ENCODE measurements at regions not wholly inside any gene's neighbourhood (a gene's known extent, or its start where the extent isn't known, plus 50 kb on each side); places are given as distances from the start of the nearest gene placed in this dataset.
A peak's percentile ranks its signal among the peaks of the same experiment; 100 is the strongest.

DNA sequence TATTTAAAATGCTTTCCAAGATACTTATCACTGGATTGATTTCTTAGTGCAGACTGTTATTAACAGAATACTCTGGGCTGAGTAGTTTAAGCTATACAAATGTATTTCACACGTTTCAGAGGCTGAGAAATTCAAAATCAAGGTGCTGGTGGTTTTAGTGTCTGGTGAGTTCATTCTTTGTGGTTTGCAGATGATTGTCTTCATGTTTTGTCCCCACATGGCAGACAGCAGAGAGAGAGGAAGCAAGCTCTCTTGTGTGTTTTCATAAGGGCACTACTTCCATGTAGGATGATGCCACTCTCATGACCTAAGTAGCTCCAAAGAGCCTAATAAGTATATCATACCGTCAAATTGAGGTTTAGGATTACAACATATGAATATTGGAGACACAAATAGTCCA, 1348.9 kb upstream of the FLRT2 start:
- FAIRE-seq (no peak), DNase-seq (ENCODE audit: low read depth, low spot score) (no peak)
- Histone ChIP-seq H2AFZ (ENCODE audit: low read depth, low read length) (peak overlapping the region; percentile 13), H4K20me1 (replicated peaks; ENCODE audit: control insufficient read depth, extremely low read depth, insufficient read depth, low read length) (no peaks in the 10 kb centered on the region), H3K79me2 (ENCODE audit: control insufficient read depth, insufficient read depth, low read length) (no peaks in the 10 kb centered on the region), H3K9ac (replicated peaks; ENCODE audit: extremely low read depth, insufficient read depth, low read length) (no peak overlapping the region), H3K4me2 (ENCODE audit: insufficient read depth, low read length) (no peak overlapping the region), H3K4me1 (ENCODE audit: control insufficient read depth, extremely low read depth, insufficient read depth, low read length) (no peaks in the 10 kb centered on the region), H3K9me3 (replicated peaks; ENCODE audit: control insufficient read depth, insufficient read depth, low read length) (no peaks in the 10 kb centered on the region), H3K9me1 (replicated peaks; ENCODE audit: control insufficient read depth, extremely low read depth, insufficient read depth, low read length) (no peaks in the 10 kb centered on the region), H3K4me3 (replicated peaks in 1 of 3; ENCODE audit: insufficient read depth in 1 of 3, low read depth in 1 of 3, low read length in 3 of 3) (no peak overlapping the region), H3K36me3 (ENCODE audit: control insufficient read depth in 2 of 2, extremely low read depth in 1 of 2, insufficient read depth in 2 of 2, low read length in 2 of 2) (no peaks in the 10 kb centered on the region), H3K27ac (ENCODE audit: insufficient read depth, low read depth, low read length) (no peak overlapping the region), H3K27me3 (ENCODE audit: control insufficient read depth in 2 of 2, insufficient read depth in 2 of 2, low read length in 2 of 2) (no peaks in the 10 kb centered on the region)
- dilution Hi-C loops (cut with MboI; ENCODE audit: extremely low pct_ligation_motif_present, low sequenced_read_pairs), result no loop called here
- intact Hi-C loops (cut with micrococcal nuclease), result no loop called here
- no TSS peak for BruUV-seq (replicated peaks)
- no peak for TF ChIP-seq POLR2AphosphoS5 (IDR thresholded peaks at IDR 0.05; ENCODE audit: insufficient read depth, low read depth, low read length)
- TF ChIP-seq, protein P1, sequence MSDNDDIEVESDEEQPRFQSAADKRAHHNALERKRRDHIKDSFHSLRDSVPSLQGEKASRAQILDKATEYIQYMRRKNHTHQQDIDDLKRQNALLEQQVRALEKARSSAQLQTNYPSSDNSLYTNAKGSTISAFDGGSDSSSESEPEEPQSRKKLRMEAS (IDR thresholded peaks at IDR 0.05; ENCODE audit: insufficient read depth, insufficient read length), result no peak
- TF ChIP-seq, protein P2, sequence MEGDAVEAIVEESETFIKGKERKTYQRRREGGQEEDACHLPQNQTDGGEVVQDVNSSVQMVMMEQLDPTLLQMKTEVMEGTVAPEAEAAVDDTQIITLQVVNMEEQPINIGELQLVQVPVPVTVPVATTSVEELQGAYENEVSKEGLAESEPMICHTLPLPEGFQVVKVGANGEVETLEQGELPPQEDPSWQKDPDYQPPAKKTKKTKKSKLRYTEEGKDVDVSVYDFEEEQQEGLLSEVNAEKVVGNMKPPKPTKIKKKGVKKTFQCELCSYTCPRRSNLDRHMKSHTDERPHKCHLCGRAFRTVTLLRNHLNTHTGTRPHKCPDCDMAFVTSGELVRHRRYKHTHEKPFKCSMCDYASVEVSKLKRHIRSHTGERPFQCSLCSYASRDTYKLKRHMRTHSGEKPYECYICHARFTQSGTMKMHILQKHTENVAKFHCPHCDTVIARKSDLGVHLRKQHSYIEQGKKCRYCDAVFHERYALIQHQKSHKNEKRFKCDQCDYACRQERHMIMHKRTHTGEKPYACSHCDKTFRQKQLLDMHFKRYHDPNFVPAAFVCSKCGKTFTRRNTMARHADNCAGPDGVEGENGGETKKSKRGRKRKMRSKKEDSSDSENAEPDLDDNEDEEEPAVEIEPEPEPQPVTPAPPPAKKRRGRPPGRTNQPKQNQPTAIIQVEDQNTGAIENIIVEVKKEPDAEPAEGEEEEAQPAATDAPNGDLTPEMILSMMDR (IDR thresholded peaks at IDR 0.05; ENCODE audit: extremely low read depth in 1 of 2, insufficient read depth in 1 of 2, low read depth in 1 of 2, low read length in 2 of 2), result no peak
- no peak for TF ChIP-seq GATA2 (IDR thresholded peaks at IDR 0.05; ENCODE audit: insufficient read depth, insufficient read length, low read depth, low read length)
- no peak for TF ChIP-seq FOS (IDR thresholded peaks at IDR 0.05; ENCODE audit: borderline replicate concordance, insufficient read depth, low read length)
- TF ChIP-seq POLR2A (IDR thresholded peaks at IDR 0.05; ENCODE audit: low read depth, low read length), result no peak
- no peak for TF ChIP-seq JUN (IDR thresholded peaks at IDR 0.05; ENCODE audit: borderline replicate concordance, insufficient read depth, insufficient read length, low read depth)
- TF ChIP-seq MYC (IDR thresholded peaks at IDR 0.05; ENCODE audit: low read depth, low read length), result no peak
- TF ChIP-seq EZH2 (IDR thresholded peaks at IDR 0.05; ENCODE audit: borderline replicate concordance, low read depth, low read length, severe bottlenecking), result no peak
- POLR2A ChIA-PET, result no interaction called here
- CTCF ChIA-PET, result no interaction called here
